ENCODE measurements at regions not wholly inside any gene's neighbourhood (a gene's known extent, or its start where the extent isn't known, plus 50 kb on each side); places are given as distances from the start of the nearest gene placed in this dataset.

DNA sequence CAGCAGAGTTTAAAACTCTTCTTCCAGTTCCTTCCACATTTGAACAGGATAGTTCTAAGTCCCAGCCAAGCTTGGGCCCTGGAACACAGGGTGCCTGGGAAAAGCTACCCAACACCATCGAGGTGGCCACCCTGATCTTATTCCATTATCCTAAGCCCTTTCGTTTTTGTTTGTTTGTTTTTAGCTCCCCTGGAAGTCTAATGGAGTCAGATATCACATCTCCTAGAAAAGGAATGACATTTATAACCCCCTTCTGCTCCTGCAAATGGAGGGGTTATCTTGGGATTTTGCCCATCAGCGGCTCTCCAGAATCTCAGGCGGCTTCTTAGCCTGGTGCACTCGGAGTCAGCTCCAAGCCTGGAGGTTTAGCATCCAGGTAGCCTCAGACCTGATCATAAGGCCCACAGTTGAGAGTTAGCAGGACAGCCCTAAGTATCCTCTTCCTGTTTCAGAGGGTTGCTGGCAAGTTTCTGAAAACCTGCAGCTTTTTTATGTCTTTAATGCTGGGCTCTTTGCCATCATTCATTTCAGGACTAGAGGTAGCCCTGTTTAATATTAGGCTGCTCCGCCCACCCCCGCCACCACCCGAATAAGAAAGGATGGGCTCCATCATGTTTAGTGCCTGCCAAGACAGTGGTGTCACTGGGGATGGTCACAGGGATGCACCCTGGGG lies 230.0 kb upstream of the LNX1 start:
- no peak for TF ChIP-seq POLR2A (IDR thresholded peaks at IDR 0.05)
- TF ChIP-seq, protein P1, sequence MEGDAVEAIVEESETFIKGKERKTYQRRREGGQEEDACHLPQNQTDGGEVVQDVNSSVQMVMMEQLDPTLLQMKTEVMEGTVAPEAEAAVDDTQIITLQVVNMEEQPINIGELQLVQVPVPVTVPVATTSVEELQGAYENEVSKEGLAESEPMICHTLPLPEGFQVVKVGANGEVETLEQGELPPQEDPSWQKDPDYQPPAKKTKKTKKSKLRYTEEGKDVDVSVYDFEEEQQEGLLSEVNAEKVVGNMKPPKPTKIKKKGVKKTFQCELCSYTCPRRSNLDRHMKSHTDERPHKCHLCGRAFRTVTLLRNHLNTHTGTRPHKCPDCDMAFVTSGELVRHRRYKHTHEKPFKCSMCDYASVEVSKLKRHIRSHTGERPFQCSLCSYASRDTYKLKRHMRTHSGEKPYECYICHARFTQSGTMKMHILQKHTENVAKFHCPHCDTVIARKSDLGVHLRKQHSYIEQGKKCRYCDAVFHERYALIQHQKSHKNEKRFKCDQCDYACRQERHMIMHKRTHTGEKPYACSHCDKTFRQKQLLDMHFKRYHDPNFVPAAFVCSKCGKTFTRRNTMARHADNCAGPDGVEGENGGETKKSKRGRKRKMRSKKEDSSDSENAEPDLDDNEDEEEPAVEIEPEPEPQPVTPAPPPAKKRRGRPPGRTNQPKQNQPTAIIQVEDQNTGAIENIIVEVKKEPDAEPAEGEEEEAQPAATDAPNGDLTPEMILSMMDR (IDR thresholded peaks at IDR 0.05), result no peak
- intact Hi-C loops (cut with DNase I), result no loop called here
- H3K9me3 ChIP-seq, result no peaks in the 10 kb centered on the region
- H3K4me1 ChIP-seq, result no peaks in the 10 kb centered on the region
- no peaks in the 10 kb centered on the region for H3K27me3 ChIP-seq
- no peak overlapping the region for H3K27ac ChIP-seq
- no peaks in the 10 kb centered on the region for H3K36me3 ChIP-seq
- no peak for DNase-seq
- H3K4me3 ChIP-seq (replicated peaks in 1 of 3), result no peak overlapping the region
- 56 to 63% methylated on average over 8 of the region's 8 CpGs for WGBS, 2 donors

DNA sequence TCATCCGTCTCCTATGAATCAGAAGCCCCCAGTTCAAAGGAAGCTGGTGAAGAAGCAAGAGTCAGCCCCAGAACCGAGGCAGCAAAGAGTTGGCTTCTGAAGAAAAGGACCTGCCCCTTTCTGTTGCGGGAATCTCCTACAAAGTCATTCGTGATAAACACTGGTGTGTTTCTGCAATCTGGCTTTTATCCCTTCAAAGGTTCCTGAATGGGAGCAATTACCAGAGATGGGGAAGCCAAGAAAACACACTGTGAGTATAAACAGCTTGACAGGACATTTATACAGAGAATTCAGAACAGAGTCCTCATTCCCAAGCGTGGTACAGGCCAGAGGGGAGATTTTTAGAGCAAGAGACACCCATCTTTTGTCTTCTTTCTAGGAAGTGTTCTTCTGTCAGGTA lies 226.8 kb upstream of the LNX1 start:
- TF ChIP-seq, protein P1 (IDR thresholded peaks at IDR 0.05), result no peak
- TF ChIP-seq POLR2A (IDR thresholded peaks at IDR 0.05), result no peak
- WGBS, 2 donors, result 55 to 64% methylated on average over 5 of the region's 5 CpGs
- Histone ChIP-seq H3K27me3 (no peaks in the 10 kb centered on the region), H3K27ac (no peak overlapping the region), H3K9me3 (no peaks in the 10 kb centered on the region), H3K36me3 (no peaks in the 10 kb centered on the region), H3K4me3 (replicated peaks in 1 of 3) (no peak overlapping the region), H3K4me1 (no peaks in the 10 kb centered on the region)
- no peak for DNase-seq
- intact Hi-C loops (cut with DNase I), result no loop called here

DNA sequence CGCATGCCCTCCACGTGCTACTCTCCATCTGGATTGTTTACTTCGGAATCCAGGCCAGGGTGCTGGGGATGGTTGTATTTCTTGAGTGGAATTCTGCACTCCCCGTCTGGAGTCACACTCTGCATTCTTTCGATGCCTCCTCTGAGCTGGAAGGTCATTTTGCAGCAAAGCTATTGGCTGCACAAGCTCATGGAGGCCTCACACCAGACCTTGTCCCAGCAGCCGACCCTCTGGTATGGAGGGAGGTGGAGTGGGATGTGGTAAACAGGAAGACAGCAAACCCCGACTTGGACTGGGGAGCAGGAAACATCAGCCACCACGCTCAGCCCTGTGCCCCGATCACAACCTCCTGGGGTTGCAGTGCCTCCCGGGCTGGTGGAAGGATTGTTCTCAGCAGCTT lies 225.3 kb upstream of the LNX1 start:
- H3K27ac ChIP-seq, result no peak overlapping the region
- H3K27me3 ChIP-seq, result no peaks in the 10 kb centered on the region
- no peaks in the 10 kb centered on the region for H3K4me1 ChIP-seq
- WGBS, 2 donors, result 56 to 69% methylated on average over 10 of the region's 10 CpGs
- no peaks in the 10 kb centered on the region for H3K36me3 ChIP-seq
- no peak for TF ChIP-seq POLR2A (IDR thresholded peaks at IDR 0.05)
- TF ChIP-seq, protein P1 (IDR thresholded peaks at IDR 0.05), result no peak
- H3K9me3 ChIP-seq, result no peaks in the 10 kb centered on the region
- H3K4me3 ChIP-seq (replicated peaks in 1 of 3), result no peak overlapping the region
- DNase-seq, result no peak
- intact Hi-C loops (cut with DNase I), result no loop called here

DNA sequence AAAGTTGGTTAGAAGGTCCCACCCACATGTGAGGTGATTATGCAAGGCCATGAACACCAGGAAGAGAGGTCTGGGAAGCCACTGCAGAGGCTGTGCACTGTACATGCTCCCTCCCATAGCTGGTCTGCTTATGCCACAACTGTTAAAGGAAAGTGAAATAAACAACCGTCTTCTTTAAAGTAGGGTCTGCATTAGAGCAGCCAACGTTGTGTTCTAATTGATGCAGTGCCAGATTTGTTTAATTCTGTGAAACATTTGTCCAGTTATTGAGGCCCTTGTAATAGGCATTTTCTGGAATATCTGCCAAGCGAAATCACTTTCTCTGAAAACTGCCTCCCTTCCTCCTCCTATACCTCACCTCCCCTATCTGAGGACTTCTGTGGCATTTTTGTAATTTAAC lies 224.0 kb upstream of the LNX1 start:
- Histone ChIP-seq H3K9me3 (no peaks in the 10 kb centered on the region), H3K4me3 (replicated peaks in 1 of 3) (no peak overlapping the region), H3K27me3 (no peaks in the 10 kb centered on the region), H3K4me1 (peaks cover 0 to 3% of the 10 kb centered on the region in 2 donors), H3K36me3 (no peaks in the 10 kb centered on the region), H3K27ac (no peak overlapping the region)
- 84 to 91% methylated on average over 3 of the region's 3 CpGs for WGBS, 2 donors
- intact Hi-C loops (cut with DNase I), result no loop called here
- DNase-seq, result no peak
- no peak for TF ChIP-seq POLR2A (IDR thresholded peaks at IDR 0.05)
- TF ChIP-seq, protein P1 (IDR thresholded peaks at IDR 0.05), result no peak

DNA sequence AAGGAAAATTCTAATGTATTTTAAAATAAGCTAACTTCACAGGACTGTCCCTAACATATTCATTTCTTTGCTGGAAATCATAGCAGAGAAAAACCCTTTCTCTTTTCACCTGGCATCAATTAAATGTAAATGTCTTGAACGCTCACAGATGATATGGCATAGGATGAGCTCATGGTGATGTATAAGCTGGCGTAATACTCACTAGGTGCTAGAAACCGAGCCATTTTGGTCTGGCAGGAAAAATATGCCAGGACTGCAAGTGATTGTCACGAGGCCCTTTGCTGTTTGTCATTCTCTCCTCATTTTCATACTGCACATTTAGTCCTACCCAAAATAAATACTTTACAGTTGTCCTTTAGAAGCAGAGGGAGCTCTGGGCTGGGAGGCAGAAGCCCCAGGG lies 222.7 kb upstream of the LNX1 start:
- H3K9me3 ChIP-seq, result no peaks in the 10 kb centered on the region
- WGBS, 2 donors, result 88 to 93% methylated on average over 4 of the region's 4 CpGs
- H3K4me3 ChIP-seq (replicated peaks in 1 of 3), result no peak overlapping the region
- no peaks in the 10 kb centered on the region for H3K27me3 ChIP-seq
- no peak overlapping the region for H3K27ac ChIP-seq
- no peak for DNase-seq
- peaks cover 0 to 4% of the 10 kb centered on the region in 2 donors for H3K4me1 ChIP-seq
- TF ChIP-seq POLR2A (IDR thresholded peaks at IDR 0.05), result no peak
- TF ChIP-seq, protein P1 (IDR thresholded peaks at IDR 0.05), result no peak
- intact Hi-C loops (cut with DNase I), result no loop called here
- no peaks in the 10 kb centered on the region for H3K36me3 ChIP-seq
